ENCODE measurements at regions not wholly inside any gene's neighbourhood (a gene's known extent, or its start where the extent isn't known, plus 50 kb on each side); places are given as distances from the start of the nearest gene placed in this dataset.
"Not testable (repeated sequence)": the region's sequence is repeated elsewhere in the genome, so short reads cannot be mapped to it uniquely, and the experiment has no call there.

DNA sequence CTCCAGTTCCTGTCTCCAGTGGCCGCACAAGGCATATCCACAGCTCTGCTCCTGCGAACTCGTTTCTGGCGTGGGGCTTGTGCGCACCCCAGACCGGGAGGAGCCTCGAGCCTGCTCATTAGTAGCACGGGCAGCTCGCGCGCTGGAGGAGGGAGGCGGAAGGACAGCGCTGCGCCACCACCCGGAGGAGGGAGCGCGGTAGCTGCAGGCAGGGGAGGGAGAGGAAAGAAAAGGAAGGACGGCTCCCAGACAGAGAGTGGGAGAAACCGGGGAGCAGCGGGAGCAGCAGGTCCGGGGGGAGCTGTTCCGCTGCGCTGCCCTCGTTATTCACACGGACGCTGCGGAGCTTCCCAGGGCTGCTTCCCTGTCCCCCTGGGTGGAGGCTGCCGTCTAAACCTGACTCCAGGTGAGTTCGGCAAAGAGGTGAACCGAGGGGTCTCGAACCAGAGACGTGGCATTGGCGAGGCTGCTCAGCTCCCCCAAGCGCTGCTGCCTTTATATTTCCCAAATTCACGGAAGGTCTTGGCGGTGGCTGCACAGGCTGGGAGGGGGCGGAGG, 121.3 kb upstream of the ZNF717 start:
- no peaks in the 10 kb centered on the region for H3K9me3 ChIP-seq (ENCODE audit: insufficient read depth, low read length, severe bottlenecking)
- H2AFZ ChIP-seq (ENCODE audit: low read depth, low read length), result no peak overlapping the region
- no peaks in the 10 kb centered on the region for H3K4me1 ChIP-seq (ENCODE audit: insufficient read depth, low read length)
- no peak overlapping the region for H3K4me2 ChIP-seq (ENCODE audit: insufficient read depth, low read length)
- H3K79me2 ChIP-seq (ENCODE audit: insufficient read depth, low read length), result no peaks in the 10 kb centered on the region
- H4K20me1 ChIP-seq (ENCODE audit: insufficient read depth, low read length), result no peaks in the 10 kb centered on the region
- TF ChIP-seq, protein P1, sequence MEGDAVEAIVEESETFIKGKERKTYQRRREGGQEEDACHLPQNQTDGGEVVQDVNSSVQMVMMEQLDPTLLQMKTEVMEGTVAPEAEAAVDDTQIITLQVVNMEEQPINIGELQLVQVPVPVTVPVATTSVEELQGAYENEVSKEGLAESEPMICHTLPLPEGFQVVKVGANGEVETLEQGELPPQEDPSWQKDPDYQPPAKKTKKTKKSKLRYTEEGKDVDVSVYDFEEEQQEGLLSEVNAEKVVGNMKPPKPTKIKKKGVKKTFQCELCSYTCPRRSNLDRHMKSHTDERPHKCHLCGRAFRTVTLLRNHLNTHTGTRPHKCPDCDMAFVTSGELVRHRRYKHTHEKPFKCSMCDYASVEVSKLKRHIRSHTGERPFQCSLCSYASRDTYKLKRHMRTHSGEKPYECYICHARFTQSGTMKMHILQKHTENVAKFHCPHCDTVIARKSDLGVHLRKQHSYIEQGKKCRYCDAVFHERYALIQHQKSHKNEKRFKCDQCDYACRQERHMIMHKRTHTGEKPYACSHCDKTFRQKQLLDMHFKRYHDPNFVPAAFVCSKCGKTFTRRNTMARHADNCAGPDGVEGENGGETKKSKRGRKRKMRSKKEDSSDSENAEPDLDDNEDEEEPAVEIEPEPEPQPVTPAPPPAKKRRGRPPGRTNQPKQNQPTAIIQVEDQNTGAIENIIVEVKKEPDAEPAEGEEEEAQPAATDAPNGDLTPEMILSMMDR (IDR thresholded peaks at IDR 0.05; ENCODE audit: borderline replicate concordance, extremely low read depth, low read length, poor library complexity, severe bottlenecking), result no peak
- TF ChIP-seq EZH2 (IDR thresholded peaks at IDR 0.05; ENCODE audit: borderline replicate concordance, low read depth, low read length, severe bottlenecking), result no peak
- no peak overlapping the region for H3K4me3 ChIP-seq (ENCODE audit: low read depth in 1 of 2, low read length in 2 of 2)
- no peaks in the 10 kb centered on the region for H3K36me3 ChIP-seq (ENCODE audit: insufficient read depth, low read length)
- H3K27ac ChIP-seq (ENCODE audit: low read length), result no peak overlapping the region
- H3K9ac ChIP-seq (ENCODE audit: low read depth, low read length), result no peak overlapping the region
- H3K27me3 ChIP-seq (ENCODE audit: insufficient read depth, low read length, poor library complexity), result no peaks in the 10 kb centered on the region
- DNase-seq (no peak), ATAC-seq (ENCODE audit: insufficient read depth, low read depth) (no peak)

DNA sequence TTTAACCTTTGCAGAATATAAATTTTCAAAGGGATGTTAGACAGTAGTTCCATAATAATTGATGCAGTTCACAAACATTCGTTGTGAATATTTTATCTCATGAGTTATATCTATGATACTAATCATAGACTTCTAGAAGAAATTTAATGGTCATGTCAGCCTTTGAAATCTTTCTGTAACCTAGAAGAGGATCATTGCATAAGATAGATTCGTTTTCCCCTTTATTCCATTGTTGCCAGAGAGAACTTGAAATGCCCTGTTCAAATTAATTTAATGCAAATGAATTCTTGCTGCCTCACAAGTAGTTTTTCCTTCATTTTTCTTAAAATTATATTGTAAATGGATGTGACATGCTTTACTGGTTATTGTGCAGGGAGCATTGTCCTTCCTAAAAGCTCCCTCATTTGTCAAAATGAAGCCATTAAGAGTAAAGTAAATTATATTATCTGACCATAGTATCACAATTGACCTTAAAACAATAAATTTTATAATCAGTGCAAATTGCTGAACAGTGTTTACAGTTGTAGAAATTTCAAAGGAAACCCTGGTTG, 128.5 kb upstream of the ZNF717 start:
- H3K9ac ChIP-seq (ENCODE audit: low read depth, low read length), result no peak overlapping the region
- H3K4me3 ChIP-seq (ENCODE audit: low read depth in 1 of 2, low read length in 2 of 2), result no peak overlapping the region
- no peak for ATAC-seq (ENCODE audit: insufficient read depth, low read depth)
- H4K20me1 ChIP-seq (ENCODE audit: insufficient read depth, low read length), result no peaks in the 10 kb centered on the region
- no peak for DNase-seq
- no peaks in the 10 kb centered on the region for H3K36me3 ChIP-seq (ENCODE audit: insufficient read depth, low read length)
- no peaks in the 10 kb centered on the region for H3K9me3 ChIP-seq (ENCODE audit: insufficient read depth, low read length, severe bottlenecking)
- H3K79me2 ChIP-seq (ENCODE audit: insufficient read depth, low read length), result no peaks in the 10 kb centered on the region
- H3K27me3 ChIP-seq (ENCODE audit: insufficient read depth, low read length, poor library complexity), result no peaks in the 10 kb centered on the region
- TF ChIP-seq, protein P1 (IDR thresholded peaks at IDR 0.05; ENCODE audit: borderline replicate concordance, extremely low read depth, low read length, poor library complexity, severe bottlenecking), result no peak
- no peak for TF ChIP-seq EZH2 (IDR thresholded peaks at IDR 0.05; ENCODE audit: borderline replicate concordance, low read depth, low read length, severe bottlenecking)
- no peak overlapping the region for H3K27ac ChIP-seq (ENCODE audit: low read length)
- H2AFZ ChIP-seq (ENCODE audit: low read depth, low read length), result no peak overlapping the region
- no peaks in the 10 kb centered on the region for H3K4me1 ChIP-seq (ENCODE audit: insufficient read depth, low read length)
- H3K4me2 ChIP-seq (ENCODE audit: insufficient read depth, low read length), result no peak overlapping the region

DNA sequence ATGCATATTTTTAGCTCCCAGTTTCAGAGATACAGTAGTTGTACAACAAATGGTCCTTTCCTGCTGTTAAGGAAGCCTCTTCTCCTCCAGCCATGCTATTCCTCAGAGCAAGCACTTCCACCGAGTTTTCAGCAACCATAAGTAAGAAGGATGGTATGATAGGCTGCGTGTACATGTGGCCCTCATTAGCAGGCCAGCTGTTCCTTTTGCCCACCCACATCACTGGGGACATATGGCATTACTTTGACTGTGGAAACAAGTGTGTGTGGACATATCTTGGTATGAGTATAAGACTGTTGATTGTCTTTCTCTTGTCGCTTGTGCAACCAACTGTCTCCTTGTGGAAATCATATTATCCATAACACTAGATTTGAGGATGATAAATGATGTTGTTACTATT, 129.4 kb upstream of the ZNF717 start:
- H2AFZ ChIP-seq (ENCODE audit: low read depth, low read length); H4K20me1 ChIP-seq (ENCODE audit: insufficient read depth, low read length); H3K9me3 ChIP-seq (ENCODE audit: insufficient read depth, low read length, severe bottlenecking); H3K27me3 ChIP-seq (ENCODE audit: insufficient read depth, low read length, poor library complexity); H3K27ac ChIP-seq (ENCODE audit: low read length); ATAC-seq (ENCODE audit: insufficient read depth, low read depth); H3K4me3 ChIP-seq (ENCODE audit: low read depth in 1 of 2, low read length in 2 of 2); H3K36me3 ChIP-seq (ENCODE audit: insufficient read depth, low read length); H3K79me2 ChIP-seq (ENCODE audit: insufficient read depth, low read length); H3K4me2 ChIP-seq (ENCODE audit: insufficient read depth, low read length); H3K4me1 ChIP-seq (ENCODE audit: insufficient read depth, low read length); H3K9ac ChIP-seq (ENCODE audit: low read depth, low read length); DNase-seq: not testable (repeated sequence)

DNA sequence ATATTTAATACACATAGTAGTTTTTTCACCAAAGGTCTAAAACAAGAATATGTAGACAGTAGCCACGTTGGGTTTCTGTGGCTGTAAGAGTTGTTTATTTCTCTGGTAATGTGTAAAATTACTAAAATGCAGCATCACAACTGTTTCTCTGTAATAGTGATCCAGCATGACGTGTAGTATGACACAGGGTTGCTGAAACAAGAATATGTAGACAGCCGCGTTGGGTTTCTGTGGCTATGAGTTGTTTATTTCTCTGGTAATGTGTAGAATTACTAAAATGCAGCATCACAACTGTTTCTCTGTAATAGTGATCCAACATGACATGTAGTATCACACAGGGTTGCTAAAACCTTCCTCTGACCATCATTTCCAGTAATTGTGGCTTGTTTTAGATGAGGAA, 153.6 kb upstream of the ZNF717 start:
- no peaks in the 10 kb centered on the region for H3K4me1 ChIP-seq (ENCODE audit: insufficient read depth, low read length)
- no peaks in the 10 kb centered on the region for H3K36me3 ChIP-seq (ENCODE audit: insufficient read depth, low read length)
- no peak overlapping the region for H2AFZ ChIP-seq (ENCODE audit: low read depth, low read length)
- H3K4me2 ChIP-seq (ENCODE audit: insufficient read depth, low read length), result no peak overlapping the region
- no peak overlapping the region for H3K9ac ChIP-seq (ENCODE audit: low read depth, low read length)
- TF ChIP-seq, protein P1 (IDR thresholded peaks at IDR 0.05; ENCODE audit: borderline replicate concordance, extremely low read depth, low read length, poor library complexity, severe bottlenecking), result no peak
- TF ChIP-seq EZH2 (IDR thresholded peaks at IDR 0.05; ENCODE audit: borderline replicate concordance, low read depth, low read length, severe bottlenecking), result no peak
- H3K27me3 ChIP-seq (ENCODE audit: insufficient read depth, low read length, poor library complexity), result no peaks in the 10 kb centered on the region
- H3K9me3 ChIP-seq (ENCODE audit: insufficient read depth, low read length, severe bottlenecking), result no peaks in the 10 kb centered on the region
- H3K27ac ChIP-seq (ENCODE audit: low read length), result no peak overlapping the region
- no peak overlapping the region for H3K4me3 ChIP-seq (ENCODE audit: low read depth in 1 of 2, low read length in 2 of 2)
- no peak for ATAC-seq (ENCODE audit: insufficient read depth, low read depth)
- no peaks in the 10 kb centered on the region for H3K79me2 ChIP-seq (ENCODE audit: insufficient read depth, low read length)
- H4K20me1 ChIP-seq (ENCODE audit: insufficient read depth, low read length), result no peaks in the 10 kb centered on the region
- DNase-seq, result no peak

All from DND-41 (cell line).